Heart right ventricle (tissue), 16 donors: ENCODE measurements at regions not wholly inside any gene's neighbourhood (a gene's known extent, or its start where the extent isn't known, plus 50 kb on each side); places are given as distances from the start of the nearest gene placed in this dataset.

Experiments
- ATAC-seq, 8 donors: fragments of 200-7000 bp; cut with Tn5 transposase; one replicate each; pipeline ENCODE4 v1.9.1; 2020; ENCODE audit warnings: mild to moderate bottlenecking in 8 of 8, moderate library complexity in 8 of 8, moderate number of reproducible peaks in 1 of 8
- DNase-seq, 2 donors: peaks; one replicate each; pipeline ENCODE4 v3.0.0-alpha.2; 2020
- H3K27ac ChIP-seq, 10 donors: fragments of 200-600 bp; sonication (generic) in 2 of 10; one replicate each; pipeline versions ENCODE4 v1.5.0 to v1.8.0; 2020 to 2022; ENCODE audit warnings: mild to moderate bottlenecking in 3 of 10
- H3K27me3 ChIP-seq, 7 donors: fragments of 200-600 bp; one replicate each; pipeline ENCODE4 v1.8.0; 2021 to 2022; ENCODE audit warnings: mild to moderate bottlenecking in 2 of 7
- H3K36me3 ChIP-seq, 9 donors: fragments of 200-600 bp; sonication (generic) in 1 of 9; one replicate each; pipeline versions ENCODE4 v1.5.0 to v1.8.0; 2020 to 2022; ENCODE audit warnings: mild to moderate bottlenecking in 2 of 9
- H3K4me1 ChIP-seq, 9 donors: fragments of 200-600 bp; sonication (generic) in 1 of 9; one replicate each; pipeline versions ENCODE4 v1.5.0 to v1.8.0; 2020 to 2022; ENCODE audit warnings: mild to moderate bottlenecking in 4 of 9
- H3K4me3 ChIP-seq, 10 donors: fragments of 200-600 bp; sonication (generic) in 2 of 10; one replicate each; pipeline versions ENCODE4 v1.5.0 to v1.8.0; 2020 to 2022; ENCODE audit warnings: mild to moderate bottlenecking in 7 of 10, moderate library complexity in 2 of 10
- H3K9me3 ChIP-seq, 11 donors: fragments of 200-600 bp in 10 of 11; sonication (generic) in 2 of 11; one replicate each; pipeline versions ENCODE4 v1.5.0 to v1.8.0; 2013 to 2022; ENCODE audit warnings: mild to moderate bottlenecking in 2 of 11, control low read depth in 1 of 11, moderate library complexity in 1 of 11
- CTCF ChIP-seq, 9 donors: fragments of 200-600 bp; sonication (generic) in 2 of 9; IDR thresholded peaks; one replicate each; pipeline versions ENCODE4 v1.5.0 to v1.8.0; 2021 to 2022; ENCODE audit warnings: antibody characterized with exemption in 9 of 9, mild to moderate bottlenecking in 5 of 9, moderate library complexity in 1 of 9
- WGBS, 2 donors: extraction: QIAGEN DNeasy Blood & Tissue Kit; methylation state at CpG; one replicate each; pipeline ENCODE4 v1.1.7; 2013; ENCODE audit warnings: inconsistent platforms in 1 of 2; 5-methylcytosine and 5-hydroxymethylcytosine counted together
- intact Hi-C, 10 donors: fragments of 100-400 bp; cut with DNase I; formaldehyde crosslinking; loops; one replicate each; pipeline versions ENCODE4 v1.11.1 to v1.14.2; 2022
- donor health status: Arrhythmogenic right ventricular cardiomyopathy.
- donor health status: ischemic (EF 13 %, LVEDD 7.1; RV severe dilation, severe dysfunction).
- donor health status: healthy with polysubstance abuse.
- donor health status: DM: no; HTN: yes; CAD: no.
- donor health status: DM: no; HTN: no; CAD: no.
- donor health status: ischemic (EF 25% LVEDD 6.9; RV normal size, moderate dysfunction).
- donor health status: ischemic (EF 25% LVEDD 5.7; RV mildly dilated, moderate dysfunction).
- donor health status: healthy.
- donor health status: DM: yes; HTN: yes; CAD: no.
- donor health status: Ischemic cardiomyopathy.
- donor health status: ischemic (EF 35%, LVEDD 5.7; RV mildly dilated, moderate dysfunction).
- donor health status: nonischemic (EF 11% LVEDD 7.7; RV severe dilation, severe dysfunction).
- donor health status: DM: yes; HTN: yes; CAD: no.
- donor health status: PGD.
- donor health status: ischemic (EF 29% LVEDD 5.4; RV normal size, mild dysfunction).
- donor health status: nonischemic (EF 23%, LVEDD 6.1; RV moderate dilation, normal function).

DNA sequence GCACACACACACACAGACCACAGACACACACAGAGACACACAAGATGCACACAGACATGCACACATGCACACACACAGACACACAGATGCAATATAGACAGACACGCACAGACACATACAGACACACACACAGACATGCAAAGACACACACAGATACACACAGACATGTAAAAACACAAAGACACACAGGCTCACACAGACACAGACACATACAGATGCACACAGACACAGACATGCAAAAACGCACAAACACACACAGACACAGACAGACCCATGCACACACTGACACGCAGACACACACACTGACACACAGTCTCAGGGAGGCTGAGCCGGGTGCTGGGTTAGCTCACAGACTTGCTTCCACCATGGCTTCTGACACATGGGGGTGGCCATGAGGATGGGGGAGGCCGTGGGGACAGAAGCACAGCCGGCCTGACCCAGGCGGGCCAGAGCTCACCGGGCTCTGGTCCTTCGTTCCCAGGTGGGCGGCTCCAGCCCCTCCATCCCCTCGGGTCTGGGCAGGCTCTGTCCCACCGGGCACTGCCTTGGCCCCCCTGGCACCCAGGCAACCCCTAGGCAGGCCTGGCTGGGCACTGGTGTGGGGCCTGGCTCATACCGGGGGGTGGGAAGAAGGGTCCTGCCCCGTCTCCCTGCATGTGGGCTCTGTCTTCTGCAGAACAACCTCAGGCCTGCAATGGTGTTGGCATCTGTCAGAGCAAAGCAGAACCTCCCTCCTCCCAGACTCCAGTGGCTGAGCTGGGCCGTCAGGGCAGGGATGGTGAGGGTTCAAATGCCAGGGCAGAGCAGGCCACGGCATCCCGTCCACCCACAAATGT is 1489.5 kb downstream of the BRD1 start:
- peaks cover 0 to 68% (median 35%) of the 10 kb centered on the region in 7 donors for H3K27me3 ChIP-seq
- peak in 1 of 8 donors; percentile 19 for ATAC-seq
- H3K4me3 ChIP-seq = no peak overlapping the region
- intact Hi-C loops = no loop called here
- H3K27ac ChIP-seq = no peak overlapping the region
- no peaks in the 10 kb centered on the region for H3K36me3 ChIP-seq
- H3K9me3 ChIP-seq = no peaks in the 10 kb centered on the region
- DNase-seq = no peak
- TF ChIP-seq CTCF (IDR thresholded peaks at IDR 0.05) = no peak
- H3K4me1 ChIP-seq = no peaks in the 10 kb centered on the region
- 77 to 80% methylated on average over 17 of the region's 17 CpGs for WGBS, 2 donors

DNA sequence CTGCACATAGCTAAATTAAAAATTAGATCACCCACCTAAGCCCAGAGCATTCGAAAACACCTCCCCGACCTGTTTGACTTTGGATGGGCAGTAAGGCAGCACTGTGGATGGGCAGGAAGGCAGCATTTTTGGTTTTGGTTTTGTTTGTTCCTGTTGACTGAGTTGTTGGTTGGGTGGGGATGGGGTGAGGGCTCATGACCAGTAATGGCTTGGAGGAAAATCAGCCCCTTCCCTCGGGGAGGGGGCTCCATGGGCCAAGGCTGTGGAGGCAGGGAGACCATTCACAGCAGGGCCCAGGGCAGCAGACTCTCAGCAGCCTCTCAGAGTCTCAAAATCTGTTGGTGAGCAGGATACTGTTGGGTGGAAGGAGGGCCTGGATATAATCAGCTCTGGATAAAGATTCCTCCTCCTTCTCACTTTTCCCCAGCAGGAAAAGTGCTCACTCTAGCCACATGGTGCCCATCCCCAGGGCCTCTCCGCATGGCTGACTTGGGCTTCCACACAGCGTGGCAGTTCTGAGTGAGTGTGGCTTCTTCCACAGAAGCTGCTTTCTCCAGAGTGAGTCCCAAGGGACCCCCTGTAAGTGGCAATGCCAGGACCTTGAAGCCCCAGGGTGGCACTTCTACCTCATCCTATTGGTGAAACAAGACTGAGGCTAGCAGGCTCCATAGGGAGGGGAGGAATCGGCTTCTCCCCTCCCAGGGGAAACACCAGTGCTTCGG is 1491.2 kb downstream of the BRD1 start:
- peaks cover 0 to 55% (median 35%) of the 10 kb centered on the region in 7 donors for H3K27me3 ChIP-seq
- no peaks in the 10 kb centered on the region for H3K4me1 ChIP-seq
- no peak overlapping the region for H3K27ac ChIP-seq
- no peak for ATAC-seq
- intact Hi-C loops = no loop called here
- no peak for TF ChIP-seq CTCF (IDR thresholded peaks at IDR 0.05)
- WGBS, 2 donors = 76 to 78% methylated on average over 7 of the region's 7 CpGs
- no peak for DNase-seq
- no peak overlapping the region for H3K4me3 ChIP-seq
- H3K36me3 ChIP-seq = no peaks in the 10 kb centered on the region
- H3K9me3 ChIP-seq = no peaks in the 10 kb centered on the region

DNA sequence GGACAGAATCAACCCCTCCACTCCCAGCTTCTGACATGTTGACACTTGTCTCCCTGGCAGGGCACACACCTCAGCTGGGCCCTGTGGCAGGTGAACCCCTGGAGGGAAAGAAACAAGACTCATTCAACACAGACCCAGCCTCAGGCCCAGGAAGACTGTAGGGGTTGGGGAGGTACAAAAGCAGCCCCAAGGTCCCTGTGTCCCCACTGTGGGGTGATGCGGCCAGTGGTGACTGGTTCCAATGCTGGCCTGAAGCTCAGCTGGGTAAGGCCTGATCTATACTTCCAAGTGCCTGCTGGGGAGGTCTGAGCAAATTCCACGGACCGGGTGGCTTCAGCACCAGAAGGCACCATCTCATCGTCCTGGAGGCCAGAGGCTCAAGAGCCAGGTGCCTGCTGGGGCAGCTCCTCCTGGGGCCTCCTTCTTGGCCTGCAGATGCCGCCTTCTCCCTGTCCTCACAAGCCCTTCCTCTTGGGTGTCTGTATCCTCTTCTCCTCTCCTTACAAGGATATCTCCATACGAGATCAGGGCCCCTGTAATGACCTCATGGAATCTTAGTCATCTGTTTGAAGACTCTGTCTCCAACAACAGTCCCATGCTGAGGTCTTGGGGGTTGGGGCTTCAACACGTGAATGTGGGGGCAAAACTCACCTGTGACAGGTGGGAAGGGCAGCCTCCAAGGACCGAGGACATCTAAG is 1492.1 kb downstream of the BRD1 start:
- no peak overlapping the region for H3K4me3 ChIP-seq
- TF ChIP-seq CTCF (IDR thresholded peaks at IDR 0.05) = no peak
- 73 to 76% methylated on average over 8 of the region's 8 CpGs for WGBS, 2 donors
- H3K27me3 ChIP-seq = peaks cover 0 to 46% (median 26%) of the 10 kb centered on the region in 7 donors
- no peaks in the 10 kb centered on the region for H3K9me3 ChIP-seq
- ATAC-seq = no peak
- H3K4me1 ChIP-seq = no peaks in the 10 kb centered on the region
- H3K36me3 ChIP-seq = no peaks in the 10 kb centered on the region
- DNase-seq = no peak
- no peak overlapping the region for H3K27ac ChIP-seq
- intact Hi-C loops = no loop called here

DNA sequence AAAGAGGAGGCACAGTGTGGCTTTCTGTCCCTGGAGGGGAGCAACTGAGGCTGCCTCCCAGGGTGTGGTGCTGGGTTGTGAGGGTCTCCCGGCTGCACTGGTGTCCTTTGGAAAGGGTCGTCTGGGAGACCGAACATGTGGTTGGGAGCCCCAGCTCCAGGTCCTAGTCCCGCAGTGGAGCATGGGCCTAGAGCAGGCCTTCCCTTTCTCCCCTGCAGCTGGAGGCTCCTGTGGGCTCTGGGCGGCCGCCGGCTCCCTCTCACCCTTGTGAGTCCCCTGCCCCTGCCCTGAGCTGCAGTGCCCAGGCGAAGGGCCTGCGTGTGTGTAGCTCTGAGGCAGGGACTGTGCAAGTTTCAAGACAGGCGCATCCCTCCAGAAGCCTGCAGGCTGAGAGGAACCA is 1492.7 kb downstream of the BRD1 start:
- no peak for TF ChIP-seq CTCF (IDR thresholded peaks at IDR 0.05)
- Histone ChIP-seq H3K9me3 (peaks cover 0 to 3% (median 0%) of the 10 kb centered on the region in 11 donors), H3K27me3 (peaks cover 0 to 42% (median 26%) of the 10 kb centered on the region in 7 donors), H3K4me3 (no peak overlapping the region), H3K27ac (no peak overlapping the region), H3K4me1 (no peaks in the 10 kb centered on the region), H3K36me3 (no peaks in the 10 kb centered on the region)
- DNase-seq (no peak), ATAC-seq (no peak)
- WGBS, 2 donors = 80 to 81% methylated on average over 10 of the region's 10 CpGs
- intact Hi-C loops = no loop called here
